Kidney (tissue), 13 donors: ENCODE measurements at regions not wholly inside any gene's neighbourhood (a gene's known extent, or its start where the extent isn't known, plus 50 kb on each side); places are given as distances from the start of the nearest gene placed in this dataset.

Source experiments
- DNase-seq, 5 donors: peaks; one replicate each; pipeline ENCODE4 v3.0.0-alpha.2; 2013 to 2020
- FAIRE-seq: peaks from 2 replicates; lab custom pipeline; 2012; peaks lifted over from hg19 to GRCh38; lab: Jason Lieb, UNC
- H3K27ac ChIP-seq, 2 donors: one replicate each; pipeline ENCODE4 v1.7.0; 2013; ENCODE audit warnings: low read depth in 2 of 2, low read length in 2 of 2, inconsistent platforms in 1 of 2
- H3K27me3 ChIP-seq: one replicate; pipeline ENCODE4 v1.7.1; 2013; ENCODE audit warnings: low read length, inconsistent platforms; ENCODE audit not compliant: control insufficient read depth, insufficient read depth
- H3K36me3 ChIP-seq, 3 donors: one replicate each; pipeline versions ENCODE4 v1.7.0 to v1.7.1; 2013; ENCODE audit warnings: low read length in 3 of 3, control low read depth in 1 of 3, inconsistent platforms in 1 of 3; ENCODE audit not compliant: insufficient read depth in 3 of 3, control insufficient read depth in 2 of 3
- H3K4me1 ChIP-seq, 3 donors: one replicate each; pipeline versions ENCODE4 v1.7.0 to v1.7.1; 2013; ENCODE audit warnings: low read length in 3 of 3, inconsistent platforms in 1 of 3, low read depth in 1 of 3; ENCODE audit not compliant: control insufficient read depth in 2 of 3, insufficient read depth in 2 of 3
- H3K4me3 ChIP-seq, 3 donors: one replicate each; pipeline versions ENCODE4 v1.7.0 to v1.8.1; 2013; ENCODE audit warnings: low read length in 3 of 3, control low read depth in 1 of 3, inconsistent platforms in 1 of 3
- H3K9ac ChIP-seq, 3 donors: one replicate each; pipeline versions ENCODE4 v1.7.0 to v1.7.1; 2013; ENCODE audit warnings: low read length in 3 of 3, control low read depth in 1 of 3, inconsistent platforms in 1 of 3
- H3K9me3 ChIP-seq, 3 donors: one replicate each; pipeline versions ENCODE4 v1.7.0 to v1.7.1; 2013; ENCODE audit warnings: low read length in 3 of 3, control low read depth in 1 of 3, inconsistent platforms in 1 of 3; ENCODE audit not compliant: control insufficient read depth in 2 of 3, insufficient read depth in 1 of 3
- intact Hi-C: fragments of 100-400 bp; cut with DNase I; formaldehyde crosslinking; loops from one replicate; pipeline ENCODE4 v1.11.1; 2022
- TF ChIP-seq, protein P1 (sequence below): IDR thresholded peaks from 3 replicates; pipeline ENCODE4 v1.5.1; 2012; ENCODE audit warnings: mild to moderate bottlenecking, moderate library complexity, borderline replicate concordance; ENCODE audit not compliant: insufficient read depth; ENCODE audit errors: extremely low read depth
- donor health status: control.
- donor health status: control.
- donor health status: control.
- donor health status: control.
- donor health status: control.
- donor health status: DM: yes; HTN: yes; CAD: no.
- donor health status: Normal renal cell carcinoma (clear cell type).

DNA sequence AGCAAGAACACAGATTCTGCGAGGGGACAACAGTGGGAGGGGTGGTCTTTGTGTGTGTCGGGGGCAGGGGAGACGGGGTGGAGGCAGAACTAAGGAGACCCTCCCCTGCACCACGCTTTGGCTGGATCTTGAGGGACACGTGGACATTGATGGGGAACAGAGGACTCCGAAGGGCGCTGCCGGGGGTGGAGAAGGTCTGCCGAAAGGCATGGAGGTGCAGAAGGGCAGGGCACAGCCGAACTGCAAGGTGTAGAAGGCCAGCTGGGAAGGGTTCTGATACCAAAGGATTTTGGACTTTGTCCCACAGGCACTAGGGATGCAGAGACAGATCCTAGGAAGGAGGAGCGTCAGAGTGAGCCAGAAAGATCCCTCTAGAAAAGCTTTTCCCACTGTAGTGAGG lies 107.7 kb upstream of the SYT13 start:
- Histone ChIP-seq H3K4me3 (no peak overlapping the region), H3K27ac (no peak overlapping the region), H3K27me3 (no peaks in the 10 kb centered on the region), H3K9ac (no peak overlapping the region), H3K9me3 (no peaks in the 10 kb centered on the region), H3K36me3 (no peaks in the 10 kb centered on the region), H3K4me1 (no peaks in the 10 kb centered on the region)
- FAIRE-seq (no peak), DNase-seq (peak in 1 of 5 donors; percentile 28)
- TF ChIP-seq, protein P1, sequence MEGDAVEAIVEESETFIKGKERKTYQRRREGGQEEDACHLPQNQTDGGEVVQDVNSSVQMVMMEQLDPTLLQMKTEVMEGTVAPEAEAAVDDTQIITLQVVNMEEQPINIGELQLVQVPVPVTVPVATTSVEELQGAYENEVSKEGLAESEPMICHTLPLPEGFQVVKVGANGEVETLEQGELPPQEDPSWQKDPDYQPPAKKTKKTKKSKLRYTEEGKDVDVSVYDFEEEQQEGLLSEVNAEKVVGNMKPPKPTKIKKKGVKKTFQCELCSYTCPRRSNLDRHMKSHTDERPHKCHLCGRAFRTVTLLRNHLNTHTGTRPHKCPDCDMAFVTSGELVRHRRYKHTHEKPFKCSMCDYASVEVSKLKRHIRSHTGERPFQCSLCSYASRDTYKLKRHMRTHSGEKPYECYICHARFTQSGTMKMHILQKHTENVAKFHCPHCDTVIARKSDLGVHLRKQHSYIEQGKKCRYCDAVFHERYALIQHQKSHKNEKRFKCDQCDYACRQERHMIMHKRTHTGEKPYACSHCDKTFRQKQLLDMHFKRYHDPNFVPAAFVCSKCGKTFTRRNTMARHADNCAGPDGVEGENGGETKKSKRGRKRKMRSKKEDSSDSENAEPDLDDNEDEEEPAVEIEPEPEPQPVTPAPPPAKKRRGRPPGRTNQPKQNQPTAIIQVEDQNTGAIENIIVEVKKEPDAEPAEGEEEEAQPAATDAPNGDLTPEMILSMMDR: no peak
- intact Hi-C loops: no loop called here

DNA sequence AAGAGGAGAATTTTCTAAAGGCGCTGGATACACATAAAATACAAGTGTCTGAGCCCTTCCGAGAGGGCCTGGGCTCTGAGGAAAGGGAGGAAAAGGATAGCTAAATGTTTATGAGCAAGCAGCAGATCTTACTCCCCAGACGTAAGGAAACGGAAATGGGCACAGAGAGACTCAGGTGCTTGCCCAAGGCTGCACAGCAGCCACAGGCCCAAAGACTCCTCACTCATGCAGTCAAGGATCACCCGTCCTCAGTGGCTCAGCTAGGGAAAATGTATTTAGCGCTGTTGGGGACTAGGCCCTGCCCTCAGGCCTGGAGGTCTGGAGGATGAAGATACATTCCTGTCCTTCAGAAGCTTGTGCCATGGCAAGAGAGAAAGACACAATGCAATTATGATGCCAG lies 107.2 kb upstream of the SYT13 start:
- Histone ChIP-seq H3K9me3 (no peaks in the 10 kb centered on the region), H3K27me3 (no peaks in the 10 kb centered on the region), H3K27ac (no peak overlapping the region), H3K36me3 (no peaks in the 10 kb centered on the region), H3K4me3 (no peak overlapping the region), H3K9ac (no peak overlapping the region), H3K4me1 (no peaks in the 10 kb centered on the region)
- intact Hi-C loops: no loop called here
- DNase-seq: no peak
- no peak for FAIRE-seq
- TF ChIP-seq, protein P1: no peak

DNA sequence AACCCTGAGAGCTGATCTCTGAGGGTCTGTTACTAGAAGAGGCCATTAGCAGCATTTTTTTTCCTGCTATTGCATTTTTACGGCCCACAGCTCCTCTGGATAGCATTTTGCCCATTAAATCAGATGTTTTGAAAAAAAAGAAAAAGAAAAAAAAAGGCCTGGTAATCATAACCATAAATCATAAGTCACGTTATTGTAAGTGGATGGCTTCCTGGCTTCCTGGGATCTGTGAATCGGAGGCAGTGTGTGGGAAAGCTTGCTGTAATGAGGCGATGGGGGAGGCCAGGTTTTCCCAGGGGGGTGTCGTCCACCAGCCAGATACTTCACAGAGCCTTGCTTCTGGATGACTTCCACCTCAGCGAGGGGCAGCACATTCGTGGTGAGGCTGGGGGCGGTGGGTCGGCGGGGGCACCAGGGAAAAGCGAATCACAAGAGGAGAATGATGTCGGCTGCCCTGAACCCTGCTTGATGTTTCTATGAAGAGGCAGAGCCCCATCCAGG lies 106.5 kb upstream of the SYT13 start:
- Histone ChIP-seq H3K36me3 (no peaks in the 10 kb centered on the region), H3K9ac (no peak overlapping the region), H3K27me3 (no peaks in the 10 kb centered on the region), H3K4me1 (no peaks in the 10 kb centered on the region), H3K27ac (no peak overlapping the region), H3K4me3 (no peak overlapping the region), H3K9me3 (no peaks in the 10 kb centered on the region)
- TF ChIP-seq, protein P1: no peak
- FAIRE-seq (no peak), DNase-seq (peak in 1 of 5 donors; percentile 61)
- intact Hi-C loops: no loop called here

GRCh38 chr11:45392154-45392553 lies 106.0 kb upstream of the SYT13 start:
- H3K4me1 ChIP-seq: no peaks in the 10 kb centered on the region
- no peaks in the 10 kb centered on the region for H3K9me3 ChIP-seq
- no peak for DNase-seq
- TF ChIP-seq, protein P1: no peak
- no peak overlapping the region for H3K27ac ChIP-seq
- H3K36me3 ChIP-seq: no peaks in the 10 kb centered on the region
- intact Hi-C loops: no loop called here
- H3K9ac ChIP-seq: no peak overlapping the region
- no peak for FAIRE-seq
- no peaks in the 10 kb centered on the region for H3K27me3 ChIP-seq
- no peak overlapping the region for H3K4me3 ChIP-seq
